ENCODE measurements at regions not wholly inside any gene's neighbourhood (a gene's known extent, or its start where the extent isn't known, plus 50 kb on each side); places are given as distances from the start of the nearest gene placed in this dataset.
"Not testable (repeated sequence)": the region's sequence is repeated elsewhere in the genome, so short reads cannot be mapped to it uniquely, and the experiment has no call there.

DNA sequence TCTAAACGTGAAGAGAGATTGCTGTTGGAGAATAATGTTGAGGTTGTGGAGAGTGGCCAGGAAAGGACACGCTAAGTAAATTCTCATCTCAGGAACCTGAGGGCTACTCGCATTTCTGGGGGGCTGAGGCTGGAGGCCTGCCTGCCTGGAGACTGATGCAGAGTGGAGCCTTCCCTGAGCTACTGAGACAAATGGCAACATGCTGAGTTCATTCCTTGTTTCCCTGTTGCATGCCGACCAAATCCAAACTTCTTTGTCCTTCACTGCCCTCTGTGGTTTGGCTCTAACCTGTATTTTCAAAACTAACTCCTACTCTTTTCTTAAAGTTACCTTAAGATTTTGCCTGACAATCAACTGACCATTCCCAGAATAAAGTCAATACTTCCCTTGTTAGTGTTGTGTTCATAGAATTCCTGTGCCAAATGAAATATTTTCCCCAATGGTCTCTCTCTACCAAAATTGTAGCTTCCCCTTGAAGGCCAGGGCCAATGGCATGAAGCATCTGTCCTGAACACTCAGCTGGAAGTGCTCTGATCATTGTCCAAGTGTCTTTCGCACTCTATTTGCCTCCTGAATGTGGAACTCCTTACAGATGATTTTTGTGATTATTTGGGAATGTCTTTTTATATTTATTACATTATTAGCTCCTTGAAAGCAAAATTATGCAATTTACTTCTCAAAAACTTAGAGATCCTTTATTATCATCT is 1085.6 kb downstream of the SOCS6 start:
- no peak for TF ChIP-seq POLR2A (IDR thresholded peaks at IDR 0.05)
- no peak overlapping the region for H3K4me3 ChIP-seq (ENCODE audit: low read depth, poor library complexity, severe bottlenecking)
- WGBS, 2 donors = 69 to 70% methylated on average over 5 of the region's 5 CpGs
- DNase-seq (ENCODE audit: low spot score in 2 of 2) = no peak
- intact Hi-C loops (cut with DNase I; ENCODE audit: low total_unique reads) = no loop called here

DNA sequence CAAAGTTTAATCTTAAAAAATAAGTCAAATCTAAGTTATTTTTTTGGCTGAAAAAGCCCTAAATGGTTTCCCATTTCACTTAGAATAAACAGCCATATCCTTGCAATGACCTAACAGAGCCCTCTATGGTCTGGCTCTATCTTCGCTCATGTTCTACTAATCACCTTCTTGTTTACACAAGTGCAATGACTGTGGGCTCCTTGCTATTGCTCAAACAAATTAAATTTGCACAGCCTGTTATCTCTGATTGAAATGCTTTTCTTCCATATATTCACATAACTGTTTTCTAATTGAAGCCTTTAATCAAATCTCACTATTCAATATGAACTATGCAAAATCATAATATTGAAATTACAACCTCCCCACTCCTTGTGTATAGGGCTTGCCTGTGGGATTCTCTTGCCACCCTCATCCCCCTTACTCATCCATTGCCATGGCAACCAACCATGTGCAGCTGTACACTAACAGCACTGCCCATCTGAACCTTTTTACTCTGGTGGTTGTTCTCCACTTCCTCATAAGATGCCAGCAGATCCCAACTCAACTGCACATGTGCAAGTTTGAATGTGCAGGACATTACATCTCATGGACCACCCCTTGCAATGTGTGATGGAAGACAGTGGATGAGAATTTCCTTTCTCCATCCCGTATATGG is 1083.2 kb downstream of the SOCS6 start:
- TF ChIP-seq POLR2A (IDR thresholded peaks at IDR 0.05) = no peak
- TF ChIP-seq, protein P1, sequence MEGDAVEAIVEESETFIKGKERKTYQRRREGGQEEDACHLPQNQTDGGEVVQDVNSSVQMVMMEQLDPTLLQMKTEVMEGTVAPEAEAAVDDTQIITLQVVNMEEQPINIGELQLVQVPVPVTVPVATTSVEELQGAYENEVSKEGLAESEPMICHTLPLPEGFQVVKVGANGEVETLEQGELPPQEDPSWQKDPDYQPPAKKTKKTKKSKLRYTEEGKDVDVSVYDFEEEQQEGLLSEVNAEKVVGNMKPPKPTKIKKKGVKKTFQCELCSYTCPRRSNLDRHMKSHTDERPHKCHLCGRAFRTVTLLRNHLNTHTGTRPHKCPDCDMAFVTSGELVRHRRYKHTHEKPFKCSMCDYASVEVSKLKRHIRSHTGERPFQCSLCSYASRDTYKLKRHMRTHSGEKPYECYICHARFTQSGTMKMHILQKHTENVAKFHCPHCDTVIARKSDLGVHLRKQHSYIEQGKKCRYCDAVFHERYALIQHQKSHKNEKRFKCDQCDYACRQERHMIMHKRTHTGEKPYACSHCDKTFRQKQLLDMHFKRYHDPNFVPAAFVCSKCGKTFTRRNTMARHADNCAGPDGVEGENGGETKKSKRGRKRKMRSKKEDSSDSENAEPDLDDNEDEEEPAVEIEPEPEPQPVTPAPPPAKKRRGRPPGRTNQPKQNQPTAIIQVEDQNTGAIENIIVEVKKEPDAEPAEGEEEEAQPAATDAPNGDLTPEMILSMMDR (IDR thresholded peaks at IDR 0.05) = no peak
- 85 to 90% methylated on average over 2 of the region's 2 CpGs for WGBS, 2 donors

DNA sequence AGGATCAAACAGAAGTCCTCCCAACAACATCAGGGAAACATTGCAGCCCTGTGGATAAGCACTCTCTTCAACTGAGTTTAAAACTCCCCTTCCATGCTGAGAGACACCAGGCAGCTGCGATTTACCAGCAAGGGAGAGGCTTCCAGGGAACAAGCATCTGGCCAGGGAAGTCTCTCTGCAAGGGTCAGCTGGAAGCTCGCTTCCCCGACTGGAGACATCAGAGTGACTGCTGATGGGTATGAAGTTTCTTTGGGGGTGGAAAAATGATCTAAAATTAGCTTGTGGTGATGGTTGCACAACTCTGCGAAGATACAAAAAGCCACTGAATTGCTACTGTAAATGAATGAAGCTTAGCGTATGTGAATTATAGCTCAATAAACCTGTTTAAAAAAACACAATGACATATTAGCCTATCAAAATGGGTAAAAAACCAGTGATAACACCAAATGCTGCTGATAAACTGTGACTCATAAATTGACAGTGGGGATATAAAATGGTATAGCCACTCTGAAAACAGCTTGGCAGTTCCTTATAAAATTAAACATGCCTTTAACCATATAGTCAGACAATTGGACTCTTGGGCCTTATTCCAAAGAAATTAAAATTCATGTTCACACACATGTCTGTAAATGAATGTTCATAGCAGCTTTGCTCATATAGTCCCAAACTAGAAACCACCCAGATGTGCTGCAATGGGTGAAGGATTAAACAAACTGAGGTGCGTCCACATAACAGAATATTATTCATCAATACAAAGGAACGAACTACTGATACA is 1082.0 kb downstream of the SOCS6 start:
- WGBS, 2 donors = 65 to 70% methylated on average over 7 of the region's 7 CpGs
- no peak for DNase-seq (ENCODE audit: low spot score in 2 of 2)
- H3K4me3 ChIP-seq (ENCODE audit: low read depth, poor library complexity, severe bottlenecking) = no peak overlapping the region
- TF ChIP-seq, protein P1 (IDR thresholded peaks at IDR 0.05) = no peak
- TF ChIP-seq POLR2A (IDR thresholded peaks at IDR 0.05) = no peak
- intact Hi-C loops (cut with DNase I; ENCODE audit: low total_unique reads) = no loop called here

More for the DNA sequence above, 1083.2 kb downstream of the SOCS6 start:
- no peak for DNase-seq (ENCODE audit: low spot score in 2 of 2)
- intact Hi-C loops (cut with DNase I; ENCODE audit: low total_unique reads) = no loop called here
- H3K4me3 ChIP-seq (ENCODE audit: low read depth, poor library complexity, severe bottlenecking) = no peak overlapping the region

DNA sequence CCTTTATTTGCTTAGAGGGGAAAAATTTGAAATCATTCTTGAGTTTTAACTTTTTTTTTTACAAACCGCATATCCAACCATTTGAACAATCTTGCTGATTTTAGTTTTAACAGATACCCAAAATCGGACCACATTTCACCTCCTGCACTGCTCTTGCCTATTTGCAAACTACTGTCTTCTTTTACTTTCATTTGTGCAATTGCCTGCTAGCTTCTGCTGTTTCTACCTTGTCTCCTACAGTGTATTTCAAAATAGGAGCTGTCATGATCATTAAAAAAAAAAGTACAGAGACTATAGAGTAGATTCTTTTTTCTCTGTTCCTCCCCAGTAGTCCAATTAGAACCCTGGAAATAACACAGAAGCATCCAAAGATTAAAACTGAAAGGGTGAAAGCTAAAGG is 1081.2 kb downstream of the SOCS6 start:
- H3K4me3 ChIP-seq (ENCODE audit: low read depth, poor library complexity, severe bottlenecking) = no peak overlapping the region
- intact Hi-C loops (cut with DNase I; ENCODE audit: low total_unique reads) = no loop called here
- TF ChIP-seq POLR2A (IDR thresholded peaks at IDR 0.05) = no peak
- TF ChIP-seq, protein P1 (IDR thresholded peaks at IDR 0.05) = no peak
- 87 to 88% methylated on average over 2 of the region's 2 CpGs for WGBS, 2 donors
- no peak for DNase-seq (ENCODE audit: low spot score in 2 of 2)

DNA sequence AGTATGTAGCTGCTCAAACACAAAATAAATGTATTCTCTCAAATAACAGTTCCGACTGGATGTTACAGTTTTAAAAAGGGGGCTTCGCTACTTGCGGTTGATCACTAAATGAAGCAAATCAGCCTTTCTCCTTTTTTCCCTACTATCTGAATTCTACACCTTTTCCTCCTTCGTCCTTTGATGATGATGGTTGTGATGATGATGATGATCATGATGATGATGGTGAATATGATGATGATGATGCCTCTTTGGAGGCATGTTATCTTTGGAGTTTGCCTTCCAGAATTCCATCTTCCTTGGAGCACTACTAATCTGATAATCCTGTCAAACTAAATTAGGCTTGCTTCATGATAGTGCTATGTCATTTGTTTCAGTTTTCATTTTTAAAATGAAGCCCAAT is 1073.3 kb downstream of the SOCS6 start:
- TF ChIP-seq, protein P1 (IDR thresholded peaks at IDR 0.05) = no peak
- TF ChIP-seq POLR2A (IDR thresholded peaks at IDR 0.05) = no peak
- WGBS, 2 donors = 87 to 91% methylated on average over 4 of the region's 4 CpGs
- intact Hi-C loops (cut with DNase I; ENCODE audit: low total_unique reads) = no loop called here
- no peak overlapping the region for H3K4me3 ChIP-seq (ENCODE audit: low read depth, poor library complexity, severe bottlenecking)
- DNase-seq (ENCODE audit: low spot score in 2 of 2) = no peak

DNA sequence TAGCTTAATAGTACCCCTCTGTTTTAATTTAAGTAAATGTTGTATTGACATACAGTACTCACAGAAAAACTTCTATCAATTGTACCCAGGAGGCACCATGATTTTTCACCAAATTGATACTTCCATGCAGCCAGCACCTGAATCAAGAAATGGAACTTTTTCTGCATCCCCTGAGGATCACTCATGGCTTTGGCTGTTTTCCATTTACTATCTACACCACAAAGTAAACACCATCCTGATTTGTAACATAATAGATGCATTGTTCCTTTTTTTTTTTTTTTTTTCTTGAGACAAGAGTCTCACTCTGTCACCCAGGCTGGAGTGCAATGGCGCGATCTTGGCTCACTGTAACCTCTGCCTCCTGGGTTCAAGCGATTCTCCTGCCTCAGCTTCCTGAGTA is 1066.8 kb downstream of the SOCS6 start:
- intact Hi-C loops (cut with DNase I; ENCODE audit: low total_unique reads); H3K4me3 ChIP-seq (ENCODE audit: low read depth, poor library complexity, severe bottlenecking); DNase-seq (ENCODE audit: low spot score in 2 of 2): not testable (repeated sequence)
- 93 to 96% methylated on average over 3 of the region's 3 CpGs for WGBS, 2 donors
